HUES48 (cell line): ENCODE measurements at regions not wholly inside any gene's neighbourhood (a gene's known extent, or its start where the extent isn't known, plus 50 kb on each side); places are given as distances from the start of the nearest gene placed in this dataset.

Experiments
- H3K27ac ChIP-seq: one replicate; pipeline ENCODE4 v1.7.0; 2013; ENCODE audit warnings: low read depth, low read length, inconsistent platforms
- H3K27me3 ChIP-seq: 2 replicates; pipeline ENCODE4 v1.6.1; 2013; ENCODE audit warnings: mild to moderate bottlenecking, low read length; ENCODE audit not compliant: control insufficient read depth, insufficient read depth
- H3K36me3 ChIP-seq: 2 replicates; pipeline ENCODE4 v1.6.1; 2013; ENCODE audit warnings: low read length; ENCODE audit not compliant: control insufficient read depth, insufficient read depth
- H3K4me1 ChIP-seq: 2 replicates; pipeline ENCODE4 v1.6.1; 2013; ENCODE audit warnings: mild to moderate bottlenecking, low read length; ENCODE audit not compliant: control insufficient read depth, insufficient read depth
- H3K4me3 ChIP-seq: 2 replicates; pipeline ENCODE4 v1.5.1; 2013; ENCODE audit warnings: mild to moderate bottlenecking, low read depth, low read length
- H3K9ac ChIP-seq: 2 replicates; pipeline ENCODE4 v1.6.1; 2013; ENCODE audit warnings: mild to moderate bottlenecking, low read depth, low read length, moderate library complexity
- H3K9me3 ChIP-seq: 2 replicates; pipeline ENCODE4 v1.6.1; 2013; ENCODE audit warnings: low read length; ENCODE audit not compliant: control insufficient read depth, insufficient read depth

DNA sequence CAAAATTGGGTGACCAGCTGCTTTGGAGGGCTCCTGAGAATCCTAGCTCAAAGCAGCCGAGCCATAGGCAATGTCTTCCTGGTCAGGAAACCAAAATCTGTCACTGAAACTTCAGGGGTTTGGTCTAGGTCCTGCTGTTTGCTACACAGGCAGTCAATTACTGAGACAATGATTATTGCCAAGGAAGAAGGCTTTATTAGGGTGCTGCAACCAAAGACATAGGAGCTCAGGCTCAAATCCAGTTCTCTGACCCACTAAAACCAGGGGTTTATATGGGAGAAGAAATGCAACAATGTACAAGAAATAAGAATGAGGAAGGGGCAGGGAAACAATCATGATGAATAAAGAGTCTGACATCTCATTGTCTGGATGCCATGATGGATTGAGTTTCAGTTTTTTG is 410.3 kb upstream of the ZWINT start:
- Histone ChIP-seq H3K4me3 (no peak overlapping the region), H3K4me1 (no peaks in the 10 kb centered on the region), H3K27me3 (no peaks in the 10 kb centered on the region), H3K9me3 (peaks cover 44% of the 10 kb centered on the region), H3K9ac (no peak overlapping the region), H3K36me3 (no peaks in the 10 kb centered on the region), H3K27ac (no peak overlapping the region)

DNA sequence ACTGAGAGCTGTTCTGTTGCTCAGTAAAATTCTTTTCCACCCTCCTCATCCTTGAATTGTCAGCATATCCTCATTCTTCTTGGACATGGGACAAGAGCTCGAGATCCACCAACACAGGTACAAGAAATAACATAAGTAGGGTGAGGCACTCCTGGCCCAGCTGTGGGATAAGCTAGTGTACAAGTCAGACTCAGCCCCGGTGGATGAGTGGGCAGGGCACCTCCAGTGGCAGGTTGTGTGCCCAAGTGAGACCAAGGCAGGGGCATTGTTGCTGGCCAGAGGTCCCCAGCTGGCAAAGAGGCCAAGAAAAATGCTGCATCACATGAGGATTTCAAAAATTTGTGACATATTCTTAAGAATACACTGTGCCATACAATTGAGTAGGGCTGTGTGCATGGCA is 402.0 kb upstream of the ZWINT start:
- Histone ChIP-seq H3K4me3 (no peak overlapping the region; the same call in 1 of the 2 replicates), H3K4me1 (peaks cover 4% of the 10 kb centered on the region; the same call in 1 of the 2 replicates), H3K9ac (no peak overlapping the region), H3K27ac (no peak overlapping the region), H3K9me3 (peaks cover 37% of the 10 kb centered on the region), H3K27me3 (no peaks in the 10 kb centered on the region), H3K36me3 (no peaks in the 10 kb centered on the region)

DNA sequence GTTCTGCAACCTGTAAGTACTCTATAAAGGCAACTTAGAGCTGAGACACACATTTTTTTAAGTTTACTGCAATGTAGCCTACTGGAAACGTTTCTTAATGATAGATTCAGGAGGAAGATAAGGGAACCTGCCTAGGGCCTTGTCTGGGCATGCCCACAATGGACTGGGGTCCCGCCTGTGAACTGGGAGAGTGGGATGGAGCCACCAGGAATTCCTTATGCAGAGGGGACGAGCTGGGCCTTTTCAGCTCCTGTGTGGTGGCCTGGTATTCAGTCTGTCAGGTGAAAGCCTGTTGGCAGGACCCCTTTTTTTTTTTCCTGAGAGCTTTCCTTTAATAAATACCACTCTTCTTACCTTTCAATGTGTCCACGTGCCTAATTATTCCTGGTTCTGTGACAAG is 384.4 kb upstream of the ZWINT start:
- Histone ChIP-seq H3K27me3 (no peaks in the 10 kb centered on the region), H3K36me3 (no peaks in the 10 kb centered on the region), H3K9me3 (no peaks in the 10 kb centered on the region), H3K27ac (no peak overlapping the region), H3K9ac (no peak overlapping the region), H3K4me3 (no peak overlapping the region), H3K4me1 (no peaks in the 10 kb centered on the region)

DNA sequence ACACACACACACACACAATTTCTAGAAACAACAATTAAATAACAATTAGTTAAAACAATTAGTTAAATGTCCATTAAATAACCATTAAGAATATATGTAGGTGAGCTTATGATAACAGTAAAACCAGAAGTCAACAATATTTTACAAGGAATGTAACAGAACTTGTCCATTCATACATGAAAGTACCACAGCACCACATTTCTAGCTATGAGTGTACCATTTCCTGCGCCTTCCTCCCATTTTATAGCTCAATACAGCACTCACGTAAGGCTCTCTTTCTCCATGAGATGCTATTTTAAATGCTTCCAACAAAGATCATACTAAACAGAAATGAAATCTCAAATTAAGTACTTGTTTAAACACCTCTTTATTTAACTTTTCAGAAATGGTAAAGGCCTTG is 367.3 kb upstream of the ZWINT start:
- no peaks in the 10 kb centered on the region for H3K4me1 ChIP-seq
- H3K4me3 ChIP-seq: no peak overlapping the region
- no peak overlapping the region for H3K27ac ChIP-seq
- no peaks in the 10 kb centered on the region for H3K9me3 ChIP-seq
- no peak overlapping the region for H3K9ac ChIP-seq
- H3K36me3 ChIP-seq: no peaks in the 10 kb centered on the region
- H3K27me3 ChIP-seq: no peaks in the 10 kb centered on the region

DNA sequence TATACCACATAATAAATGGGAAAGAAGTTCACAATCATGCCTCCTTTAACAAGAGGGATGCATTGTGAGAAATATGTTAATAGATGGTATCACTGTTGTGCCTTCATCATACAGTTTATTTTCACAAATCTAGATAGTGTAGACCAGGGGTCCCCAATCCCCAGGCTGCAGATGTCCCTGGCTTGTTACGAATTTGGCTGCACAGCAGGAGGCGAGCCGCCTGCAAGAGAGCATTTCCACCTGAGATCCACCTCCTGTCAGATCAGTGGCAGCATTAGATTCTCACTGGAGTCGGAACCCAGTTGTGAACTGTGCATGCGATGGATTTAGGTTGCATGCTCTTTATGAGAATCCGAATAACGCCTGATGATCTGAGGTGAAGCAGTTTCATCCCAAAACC is 361.9 kb upstream of the ZWINT start:
- no peaks in the 10 kb centered on the region for H3K36me3 ChIP-seq
- no peak overlapping the region for H3K4me3 ChIP-seq
- H3K27ac ChIP-seq: no peak overlapping the region
- H3K27me3 ChIP-seq: no peaks in the 10 kb centered on the region
- H3K4me1 ChIP-seq: no peaks in the 10 kb centered on the region
- H3K9me3 ChIP-seq: no peaks in the 10 kb centered on the region
- no peak overlapping the region for H3K9ac ChIP-seq

DNA sequence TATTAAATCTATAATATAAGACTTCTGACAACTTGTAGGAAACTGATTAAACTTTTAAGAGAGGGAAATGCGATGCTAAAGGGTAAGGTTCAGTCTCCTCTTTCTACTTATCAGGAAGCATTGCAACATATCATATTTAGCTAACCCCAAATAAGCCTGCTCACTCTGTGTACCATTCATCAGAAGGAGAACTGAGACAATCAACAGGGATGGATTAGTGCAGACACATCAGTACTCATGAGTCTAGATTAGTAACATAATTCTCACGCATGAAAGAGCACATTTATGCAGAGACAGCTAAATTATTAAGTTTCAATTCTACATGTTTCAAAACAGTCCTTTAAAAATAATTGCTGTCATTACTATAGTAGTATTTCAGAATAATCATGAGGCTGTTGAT is 354.2 kb upstream of the ZWINT start:
- no peak overlapping the region for H3K27ac ChIP-seq

DNA sequence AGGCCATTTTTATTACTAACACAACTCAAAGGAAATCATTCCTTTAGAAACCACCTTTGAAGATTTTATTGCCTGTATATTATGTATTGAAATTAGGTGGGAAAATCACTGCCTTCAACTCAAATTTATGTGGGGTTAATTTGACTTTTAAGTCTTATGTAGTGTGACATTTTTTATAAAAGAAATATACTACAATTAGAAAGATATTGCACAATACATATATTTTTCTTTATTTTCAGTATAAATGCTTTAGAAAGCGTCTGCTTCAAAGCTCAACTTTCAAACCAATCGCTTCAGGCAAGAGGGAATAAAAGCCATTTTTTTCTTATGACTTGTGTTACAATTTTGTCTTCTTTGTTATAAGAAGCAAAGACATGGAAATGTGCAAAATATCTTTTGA is 337.4 kb upstream of the ZWINT start:
- Histone ChIP-seq H3K4me3 (no peak overlapping the region), H3K4me1 (no peaks in the 10 kb centered on the region), H3K27me3 (no peaks in the 10 kb centered on the region), H3K9ac (no peak overlapping the region), H3K36me3 (no peaks in the 10 kb centered on the region), H3K9me3 (no peaks in the 10 kb centered on the region), H3K27ac (no peak overlapping the region)

More for the DNA sequence above, 354.2 kb upstream of the ZWINT start:
- H3K36me3 ChIP-seq: no peaks in the 10 kb centered on the region
- H3K9ac ChIP-seq: no peak overlapping the region
- no peak overlapping the region for H3K4me3 ChIP-seq
- no peaks in the 10 kb centered on the region for H3K9me3 ChIP-seq
- H3K4me1 ChIP-seq: no peaks in the 10 kb centered on the region
- no peaks in the 10 kb centered on the region for H3K27me3 ChIP-seq

DNA sequence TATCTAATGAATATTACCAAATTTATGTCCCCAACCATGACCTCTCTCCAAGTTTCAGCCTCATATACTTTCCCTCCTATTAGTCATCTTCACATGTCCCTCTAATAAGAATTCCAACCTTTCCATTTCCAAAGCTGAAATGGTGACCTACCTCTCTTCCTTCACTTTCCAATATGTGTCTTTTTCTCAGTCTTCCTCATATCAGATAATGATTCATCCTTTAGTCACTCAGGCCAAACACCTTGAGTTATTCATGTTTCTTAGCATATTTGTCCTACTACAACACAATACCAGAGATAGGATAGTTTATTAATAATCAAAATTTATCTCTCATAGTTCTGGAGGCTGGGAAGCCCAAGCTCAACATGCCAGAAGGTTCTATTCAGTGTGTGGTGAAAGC is 318.5 kb upstream of the ZWINT start:
- no peak overlapping the region for H3K9ac ChIP-seq
- H3K27ac ChIP-seq: no peak overlapping the region
- H3K36me3 ChIP-seq: no peaks in the 10 kb centered on the region
- H3K9me3 ChIP-seq: peaks cover 15% of the 10 kb centered on the region
- no peaks in the 10 kb centered on the region for H3K4me1 ChIP-seq
- no peaks in the 10 kb centered on the region for H3K27me3 ChIP-seq
- no peak overlapping the region for H3K4me3 ChIP-seq

DNA sequence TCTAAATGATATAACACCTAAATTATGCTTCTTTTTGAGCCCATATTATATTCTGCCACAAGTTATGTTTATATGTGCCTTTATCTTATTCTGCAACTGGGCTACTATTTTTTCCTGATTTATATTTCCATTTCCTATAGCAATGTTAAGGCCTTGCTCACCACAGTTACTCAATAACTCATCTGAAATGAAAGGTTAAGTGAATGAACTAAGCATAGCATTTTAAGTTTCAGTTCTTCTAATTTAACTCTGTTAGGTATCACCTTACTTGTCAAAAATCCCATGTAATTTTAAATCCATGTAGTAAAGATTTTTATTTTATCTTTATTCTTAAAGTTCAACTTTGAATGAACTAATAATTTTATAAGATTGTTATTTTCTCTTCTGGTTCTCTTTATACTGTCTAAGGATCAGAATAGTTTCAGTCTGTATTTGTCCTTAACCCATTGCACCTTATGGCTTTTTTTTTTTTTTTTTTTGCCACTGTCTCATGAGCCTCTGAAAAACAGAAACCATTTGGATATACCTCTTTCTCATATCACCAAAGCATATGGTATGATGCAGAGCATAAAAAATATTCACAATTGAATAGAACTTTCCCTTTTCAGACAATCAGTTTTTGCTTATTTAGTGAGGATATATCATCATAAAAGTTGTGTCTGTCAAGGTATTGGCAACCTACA is 301.8 kb upstream of the ZWINT start:
- Histone ChIP-seq H3K27ac (no peak overlapping the region), H3K9me3 (no peaks in the 10 kb centered on the region), H3K4me1 (no peaks in the 10 kb centered on the region), H3K36me3 (no peaks in the 10 kb centered on the region), H3K9ac (no peak overlapping the region), H3K4me3 (no peak overlapping the region), H3K27me3 (no peaks in the 10 kb centered on the region)

DNA sequence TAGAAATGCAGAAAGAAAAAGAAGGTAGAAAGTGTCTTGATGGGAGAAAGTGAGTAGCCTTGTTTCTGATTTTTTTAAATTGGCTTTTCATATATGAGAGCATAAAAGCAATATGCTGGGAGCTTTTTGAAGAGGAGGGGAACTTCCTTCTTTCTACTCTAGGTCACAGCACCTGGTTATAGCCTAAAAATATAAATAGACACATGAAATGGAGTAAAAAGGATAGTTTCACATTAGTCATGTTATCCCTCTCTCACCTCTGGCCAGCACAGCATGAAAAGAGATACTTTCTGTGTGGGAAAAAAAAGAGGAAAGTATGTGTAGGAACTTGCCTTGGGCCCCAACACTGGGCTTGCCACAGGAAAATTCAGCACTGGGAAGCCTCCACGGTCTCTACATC is 292.2 kb upstream of the ZWINT start:
- H3K27me3 ChIP-seq: no peaks in the 10 kb centered on the region
- H3K9me3 ChIP-seq: no peaks in the 10 kb centered on the region
- no peak overlapping the region for H3K9ac ChIP-seq
- H3K4me1 ChIP-seq: no peaks in the 10 kb centered on the region
- no peaks in the 10 kb centered on the region for H3K36me3 ChIP-seq
- H3K27ac ChIP-seq: no peak overlapping the region
- H3K4me3 ChIP-seq: no peak overlapping the region

DNA sequence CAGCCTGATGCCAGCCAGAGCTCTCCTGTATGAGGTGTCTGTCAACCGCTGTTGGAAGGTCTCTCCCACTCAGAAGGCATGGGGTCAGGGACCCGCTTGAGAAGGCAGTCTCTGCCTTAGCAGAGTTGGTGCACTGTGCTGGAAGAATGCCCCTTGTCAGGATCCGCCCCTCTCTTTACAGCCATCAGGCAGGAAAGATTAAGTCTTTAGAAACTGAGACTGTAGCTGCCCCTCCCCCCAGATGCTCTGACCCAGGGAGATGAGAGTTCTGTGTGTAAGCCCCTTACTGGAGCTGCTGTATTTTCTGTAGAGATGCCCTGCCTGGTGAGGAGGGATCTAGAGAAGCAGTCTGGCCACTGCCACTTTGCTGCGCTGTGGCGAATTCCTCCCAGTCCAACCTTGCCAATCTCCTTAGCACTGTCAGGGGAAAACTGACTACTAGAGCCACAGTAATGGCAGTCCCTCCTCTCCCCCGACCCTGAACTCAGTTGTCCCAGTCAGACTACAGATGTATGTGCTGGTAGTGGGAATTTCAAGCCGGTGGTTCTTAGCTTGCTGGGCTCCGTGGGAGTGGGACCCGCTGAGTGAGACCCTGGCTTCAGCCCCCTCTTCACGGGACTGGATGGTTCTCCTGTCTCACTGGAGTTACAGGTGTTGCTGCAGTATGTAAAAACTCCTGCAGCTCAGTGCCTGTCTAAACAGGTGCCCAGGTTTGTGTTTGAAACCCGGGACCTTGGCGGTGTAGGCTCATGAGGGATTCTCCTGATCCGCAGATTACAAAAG is 285.5 kb upstream of the ZWINT start:
- no peaks in the 10 kb centered on the region for H3K9me3 ChIP-seq
- H3K9ac ChIP-seq: no peak overlapping the region
- no peaks in the 10 kb centered on the region for H3K4me1 ChIP-seq
- no peak overlapping the region for H3K27ac ChIP-seq
- no peak overlapping the region for H3K4me3 ChIP-seq
- H3K27me3 ChIP-seq: no peaks in the 10 kb centered on the region
- no peaks in the 10 kb centered on the region for H3K36me3 ChIP-seq
